ENCODE measurements at regions not wholly inside any gene's neighbourhood (a gene's known extent, or its start where the extent isn't known, plus 50 kb on each side); places are given as distances from the start of the nearest gene placed in this dataset.

- TF ChIP-seq CTCF (conservative IDR thresholded peaks at IDR 0.05; ENCODE audit: low read depth, low read length) (no peak), EZH2 (IDR thresholded peaks at IDR 0.05; ENCODE audit: borderline replicate concordance, low read depth, low read length, poor library complexity, severe bottlenecking) (no peak)
Measured at GRCh38 chr12:65517656-65518210, 239.2 kb downstream of the MSRB3 start.
